Endodermal cell (in vitro differentiated cells): ENCODE measurements at regions not wholly inside any gene's neighbourhood (a gene's known extent, or its start where the extent isn't known, plus 50 kb on each side); places are given as distances from the start of the nearest gene placed in this dataset.

Source experiments
- DNase-seq: peaks from one replicate; pipeline ENCODE4 v3.0.0-alpha.2; 2017
- H3K27ac ChIP-seq: 2 replicates; pipeline ENCODE4 v1.5.1; 2013; ENCODE audit warnings: mild to moderate bottlenecking, low read depth, low read length, moderate library complexity
- H3K27me3 ChIP-seq: 2 replicates; pipeline ENCODE4 v1.6.1; 2013; ENCODE audit warnings: mild to moderate bottlenecking, low read length, moderate library complexity; ENCODE audit not compliant: insufficient read depth, control insufficient read depth, poor library complexity, severe bottlenecking
- H3K36me3 ChIP-seq: 2 replicates; pipeline ENCODE4 v1.7.0; 2013; ENCODE audit warnings: mild to moderate bottlenecking, low read length, moderate library complexity; ENCODE audit not compliant: control insufficient read depth, insufficient read depth
- H3K4me1 ChIP-seq: one replicate; pipeline ENCODE4 v1.7.0; 2013; ENCODE audit warnings: low read length; ENCODE audit not compliant: control insufficient read depth, insufficient read depth
- H3K4me3 ChIP-seq: 2 replicates; pipeline ENCODE4 v1.5.1; 2013; ENCODE audit warnings: mild to moderate bottlenecking, low read length, moderate library complexity
- H3K9ac ChIP-seq: 2 replicates; pipeline ENCODE4 v1.6.1; 2013; ENCODE audit warnings: mild to moderate bottlenecking, low read length, moderate library complexity; ENCODE audit not compliant: poor library complexity, severe bottlenecking; ENCODE audit errors: extremely low read depth
- H3K9me3 ChIP-seq: 2 replicates; pipeline ENCODE4 v1.6.1; 2013; ENCODE audit warnings: mild to moderate bottlenecking, low read length, moderate library complexity; ENCODE audit not compliant: control insufficient read depth
- H3K27ac Mint-ChIP-seq: 2 replicates; pipeline ENCODE4 v1.8.0; 2020; ENCODE audit warnings: mixed read lengths
- H3K27me3 Mint-ChIP-seq: 2 replicates; pipeline ENCODE4 v1.8.0; 2021; ENCODE audit warnings: mild to moderate bottlenecking, mixed read lengths; ENCODE audit not compliant: insufficient read depth
- H3K36me3 Mint-ChIP-seq: 2 replicates; pipeline ENCODE4 v1.8.0; 2020; ENCODE audit warnings: low read depth, mixed read lengths
- H3K4me1 Mint-ChIP-seq: 2 replicates; pipeline ENCODE4 v1.8.0; 2020; ENCODE audit warnings: mixed read lengths
- H3K4me3 Mint-ChIP-seq: 2 replicates; pipeline ENCODE4 v1.8.0; 2020; ENCODE audit warnings: mild to moderate bottlenecking, moderate library complexity, mixed read lengths
- H3K9me3 Mint-ChIP-seq: 2 replicates; pipeline ENCODE4 v1.8.0; 2020; ENCODE audit warnings: mild to moderate bottlenecking, mixed read lengths
- CTCF ChIP-seq: fragments of 200-600 bp; sonication (generic); conservative IDR thresholded peaks from 2 replicates; pipeline ENCODE4 v1.5.0; 2021; ENCODE audit warnings: antibody characterized with exemption, mild to moderate bottlenecking
- WGBS, 2 experiments: methylation state at CpG; one replicate each; pipeline versions ENCODE4 v1.1.5 to v1.1.7; 2013; ENCODE audit warnings: missing lambda C conversion rate in 2 of 2, mixed read lengths in 1 of 2; ENCODE audit not compliant: insufficient coverage in 1 of 2, insufficient read length in 1 of 2; 5-methylcytosine and 5-hydroxymethylcytosine counted together

DNA sequence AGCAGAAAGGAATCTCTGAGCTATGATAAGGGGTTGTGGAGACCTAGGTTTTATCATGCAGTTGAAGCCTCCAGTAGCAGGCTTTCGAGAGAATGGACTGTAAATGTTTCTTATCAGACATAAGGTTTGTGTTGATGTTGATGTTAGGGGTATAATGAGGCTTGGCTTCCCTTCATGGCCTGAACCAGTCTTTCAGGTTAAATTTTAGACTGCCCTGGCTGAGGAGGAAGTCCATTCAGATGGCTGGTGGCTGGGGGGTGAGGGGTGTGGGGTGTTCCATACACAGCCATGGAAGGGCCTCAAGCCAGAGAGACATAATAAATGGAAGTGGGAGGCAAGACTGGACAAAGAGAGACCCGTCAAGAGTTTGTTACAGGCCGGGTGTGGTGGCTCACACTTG, 65.1 kb downstream of the IRF2BPL start:
- Mint-ChIP-seq H3K27ac (peak overlapping the region; percentile 20), H3K4me1 (peaks cover 38% of the 10 kb centered on the region), H3K9me3 (no peaks in the 10 kb centered on the region), H3K36me3 (no peaks in the 10 kb centered on the region), H3K4me3 (no peak overlapping the region), H3K27me3 (peaks cover 10% of the 10 kb centered on the region)
- Histone ChIP-seq H3K9me3 (no peaks in the 10 kb centered on the region), H3K4me3 (no peak overlapping the region), H3K27me3 (peaks cover 15% of the 10 kb centered on the region), H3K36me3 (no peaks in the 10 kb centered on the region), H3K27ac (no peak overlapping the region), H3K4me1 (peaks cover 3% of the 10 kb centered on the region), H3K9ac (no peak overlapping the region)
- 86 to 96% methylated on average over 2 to 3 of the region's 3 CpGs for WGBS, 2 experiments
- TF ChIP-seq CTCF = no peak
- no peak for DNase-seq

DNA sequence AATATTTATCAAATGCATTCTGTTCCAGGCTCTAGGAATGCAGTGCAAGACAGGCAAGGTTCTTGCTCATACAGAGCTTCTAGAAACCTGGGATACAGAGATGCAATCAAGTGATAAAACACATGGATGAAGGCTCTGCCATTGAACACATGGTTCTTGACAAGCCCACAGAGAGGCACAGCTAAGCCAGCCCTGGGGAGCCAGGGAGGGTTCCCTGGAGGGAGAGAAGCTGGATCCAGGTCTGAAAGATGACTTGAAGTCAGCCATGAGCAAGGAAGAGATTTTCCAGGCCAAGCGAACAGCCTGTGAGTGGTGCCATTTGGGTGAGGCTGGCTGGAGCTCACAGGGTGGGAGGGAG, 66.2 kb downstream of the IRF2BPL start:
- Mint-ChIP-seq H3K4me1 (peaks cover 47% of the 10 kb centered on the region), H3K9me3 (no peaks in the 10 kb centered on the region), H3K27me3 (peaks cover 10% of the 10 kb centered on the region), H3K27ac (peak overlapping the region; percentile 98), H3K4me3 (peak overlapping the region; percentile 50), H3K36me3 (no peaks in the 10 kb centered on the region)
- peaks cover 8% of the 10 kb centered on the region for H3K4me1 ChIP-seq
- H3K27me3 ChIP-seq = peaks cover 15% of the 10 kb centered on the region
- no peaks in the 10 kb centered on the region for H3K36me3 ChIP-seq
- H3K27ac ChIP-seq = peak overlapping the region; percentile 50
- no peak overlapping the region for H3K9ac ChIP-seq
- H3K9me3 ChIP-seq = no peaks in the 10 kb centered on the region
- DNase-seq = no peak
- 86 to 100% methylated on average over 1 of the region's 1 CpG for WGBS, 2 experiments
- no peak for TF ChIP-seq CTCF
- peak overlapping the region; percentile 65 for H3K4me3 ChIP-seq

DNA sequence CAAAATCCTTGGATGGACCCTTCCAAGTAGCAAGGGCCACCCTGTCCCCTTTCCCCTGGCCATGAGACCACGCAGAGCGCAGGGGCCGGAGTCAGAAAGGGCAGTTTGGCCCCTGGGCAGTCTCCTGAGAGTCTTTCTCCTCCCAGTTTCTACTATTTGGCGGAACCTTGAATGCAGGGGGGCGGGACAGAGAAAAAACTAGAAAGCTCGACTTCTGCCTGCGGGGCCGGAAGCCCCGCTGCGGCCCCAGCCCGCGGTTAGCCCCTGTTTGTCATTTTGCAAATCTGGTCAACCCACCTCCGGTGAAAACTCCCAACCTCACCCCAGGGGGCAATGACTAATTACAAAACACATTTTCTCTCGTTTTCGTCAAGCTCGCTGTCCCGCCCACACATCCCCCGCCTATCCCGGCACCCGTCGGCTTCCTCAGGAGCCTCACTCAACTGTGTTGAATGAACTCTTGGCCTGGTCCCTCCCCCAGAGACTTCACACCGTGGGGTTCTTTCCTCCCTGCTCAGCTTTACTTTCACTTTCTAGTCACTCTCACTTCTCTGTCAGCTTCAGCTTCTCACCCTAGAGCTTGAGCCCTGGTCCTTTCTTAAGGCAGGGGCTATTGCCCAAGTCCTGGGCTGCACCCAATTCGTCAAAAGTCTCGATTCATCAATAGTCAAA, 66.7 kb downstream of the IRF2BPL start:
- WGBS, 2 experiments = 0 to 5% methylated on average over 4 to 24 of the region's 24 CpGs

More for the DNA sequence above, 66.7 kb downstream of the IRF2BPL start:
- no peaks in the 10 kb centered on the region for H3K36me3 ChIP-seq
- peak overlapping the region; percentile 50 for H3K27ac ChIP-seq
- TF ChIP-seq CTCF = no peak
- Mint-ChIP-seq H3K36me3 (no peaks in the 10 kb centered on the region), H3K9me3 (no peaks in the 10 kb centered on the region), H3K27ac (peak overlapping the region; percentile 98), H3K27me3 (peaks cover 10% of the 10 kb centered on the region), H3K4me1 (peaks cover 50% of the 10 kb centered on the region), H3K4me3 (peak overlapping the region; percentile 50)
- H3K9me3 ChIP-seq = no peaks in the 10 kb centered on the region
- peak; percentile 99 for DNase-seq
- no peak overlapping the region for H3K9ac ChIP-seq
- H3K27me3 ChIP-seq = peaks cover 15% of the 10 kb centered on the region
- H3K4me3 ChIP-seq = peak overlapping the region; percentile 65
- peaks cover 11% of the 10 kb centered on the region for H3K4me1 ChIP-seq
